Ovary (tissue), 3 donors: ENCODE measurements at regions not wholly inside any gene's neighbourhood (a gene's known extent, or its start where the extent isn't known, plus 50 kb on each side); places are given as distances from the start of the nearest gene placed in this dataset.

Experiments used
- CTCF ChIP-seq, 3 donors: fragments of 450-650 bp in 2 of 3; fragments of 200-600 bp in 1 of 3; IDR thresholded peaks; one replicate each; pipeline versions ENCODE4 v1.5.1 to v1.8.0; 2016 to 2022; ENCODE audit warnings: antibody characterized with exemption in 3 of 3, mild to moderate bottlenecking in 1 of 3
- EP300 ChIP-seq: sonication (generic); formaldehyde crosslinking; IDR thresholded peaks from one replicate; pipeline ENCODE4 v1.6.1; 2017; ENCODE audit warnings: antibody characterized with exemption
- POLR2A ChIP-seq: fragments of 450-650 bp; IDR thresholded peaks from one replicate; pipeline ENCODE4 v1.6.1; 2017; ENCODE audit warnings: antibody characterized with exemption, mild to moderate bottlenecking, moderate library complexity
- donor health status: DM: no; HTN: no; CAD: no.

GRCh38 chr5:127233590-127233989 lies 57.0 kb upstream of the MEGF10 start:
- TF ChIP-seq POLR2A (no peak), CTCF (IDR thresholded peaks at IDR 0.05) (no peak), EP300 (no peak)
